DMS114 treated with DMSO at 0.1 percent for 48 hours (cell line): ENCODE measurements at regions not wholly inside any gene's neighbourhood (a gene's known extent, or its start where the extent isn't known, plus 50 kb on each side); places are given as distances from the start of the nearest gene placed in this dataset.

Experiments
- DNase-seq: peaks from one replicate; lab custom pipeline; 2025; ENCODE audit not compliant: unreplicated experiment; lab: John Stamatoyannopoulos, UW

DNA sequence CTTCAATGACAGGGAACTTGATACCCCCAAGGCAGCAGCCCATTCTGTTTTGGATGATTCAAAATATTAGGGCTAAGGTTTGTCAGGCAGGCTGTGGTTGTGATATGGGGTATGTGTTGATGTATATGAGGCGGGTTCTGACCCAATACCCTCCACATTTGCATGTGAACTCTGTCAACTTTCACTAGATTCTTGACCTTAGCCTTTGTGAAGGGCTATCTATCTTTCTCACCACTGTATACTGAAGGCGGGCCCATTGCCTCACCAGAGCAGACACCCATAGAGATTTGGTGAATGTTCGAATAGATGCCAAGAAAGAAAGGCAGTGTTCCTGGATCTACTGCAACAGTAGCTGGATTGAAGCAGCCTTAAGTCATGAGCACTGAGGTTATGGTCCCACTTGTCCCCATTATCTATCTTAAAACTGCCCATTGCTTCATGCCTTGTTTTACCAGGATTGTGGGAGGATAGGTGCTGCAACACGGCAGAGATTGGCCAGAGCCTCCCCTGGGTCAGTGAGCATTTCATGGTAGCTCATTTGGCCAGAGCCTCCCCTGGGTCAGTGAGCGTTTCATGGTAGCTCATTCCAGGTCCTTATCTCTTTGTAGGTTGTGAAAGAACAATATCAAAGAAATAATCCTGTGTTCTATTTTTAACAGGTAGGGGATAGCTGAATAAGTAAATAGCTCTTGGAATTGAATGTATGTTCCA, 399.6 kb downstream of the TMEM135 start:
- DNase-seq = no peak

- no peak for DNase-seq
Observed at GRCh38 chr11:87432022-87432421, 394.3 kb downstream of the TMEM135 start.

DNA sequence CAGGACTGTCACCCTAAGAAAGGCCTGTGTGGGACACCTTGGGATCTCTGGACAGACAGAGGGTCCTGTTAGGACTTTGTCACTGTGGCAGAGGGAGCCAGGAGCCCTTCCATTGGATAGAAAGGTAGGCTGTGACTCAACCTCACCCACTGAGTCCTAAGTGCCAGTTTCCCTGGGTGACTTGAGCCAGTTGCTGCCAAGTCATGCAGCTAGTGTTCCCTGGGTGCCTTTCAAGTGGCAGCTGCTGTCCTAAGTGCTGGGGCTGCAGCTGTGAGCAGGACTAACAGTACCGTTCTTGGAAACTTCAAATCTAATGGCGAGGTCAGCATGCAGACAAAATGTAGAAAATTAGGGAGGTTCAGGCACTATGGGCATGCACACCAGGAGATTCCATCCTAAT, 393.7 kb downstream of the TMEM135 start:
- no peak for DNase-seq

GRCh38 chr11:87430821-87431220, 393.1 kb downstream of the TMEM135 start:
- DNase-seq = no peak

GRCh38 chr11:87429996-87430395, 392.3 kb downstream of the TMEM135 start:
- DNase-seq = no peak

GRCh38 chr11:87428266-87428665, 390.5 kb downstream of the TMEM135 start:
- no peak for DNase-seq

- DNase-seq = no peak
Observed at GRCh38 chr11:87425943-87426342, 388.2 kb downstream of the TMEM135 start.

- no peak for DNase-seq
Observed at GRCh38 chr11:87425391-87425790, 387.7 kb downstream of the TMEM135 start.

DNA sequence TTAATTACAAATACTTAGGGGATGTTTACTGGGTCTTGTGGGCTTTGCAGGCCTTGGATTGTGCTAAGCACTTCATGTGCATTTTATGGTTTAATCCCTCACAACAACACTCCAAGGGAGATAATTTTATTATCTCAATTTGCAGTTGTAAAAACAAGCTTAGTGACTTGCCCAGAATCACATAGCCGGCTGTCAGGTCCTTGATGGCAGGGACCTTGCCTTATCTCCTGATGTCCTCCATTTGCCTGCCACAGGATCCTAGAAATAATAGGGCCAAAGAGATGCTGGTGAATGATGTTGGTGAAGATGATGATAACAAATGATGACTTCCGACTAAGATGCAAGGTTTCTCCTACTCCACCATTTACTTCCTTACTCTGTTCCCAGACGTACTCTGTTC, 385.4 kb downstream of the TMEM135 start:
- DNase-seq = no peak

GRCh38 chr11:87422566-87422965, 384.8 kb downstream of the TMEM135 start:
- no peak for DNase-seq

GRCh38 chr11:87421422-87421821, 383.7 kb downstream of the TMEM135 start:
- peak; percentile 50 for DNase-seq

DNA sequence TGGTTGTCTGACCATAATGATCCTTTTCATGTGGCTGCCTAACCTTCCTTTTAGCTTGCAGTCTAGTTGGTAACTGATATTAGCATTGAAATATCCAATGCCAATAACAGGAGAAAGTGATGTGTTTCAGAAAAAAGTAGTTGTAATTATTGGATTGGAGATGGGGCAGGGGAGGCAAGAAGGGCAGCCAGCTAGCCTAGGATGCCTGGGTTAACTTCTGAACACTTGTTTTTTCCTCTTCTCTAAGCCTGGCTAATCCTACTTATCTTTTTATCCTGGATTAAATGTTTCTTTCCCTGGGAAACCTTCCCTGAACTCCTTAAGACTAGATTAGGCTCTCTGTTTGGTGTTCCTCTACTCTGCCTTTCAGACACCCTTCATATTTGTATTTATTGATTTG, 380.2 kb downstream of the TMEM135 start:
- DNase-seq = no peak

- DNase-seq = no peak
Observed at GRCh38 chr11:87405843-87406242, 368.1 kb downstream of the TMEM135 start.

DNA sequence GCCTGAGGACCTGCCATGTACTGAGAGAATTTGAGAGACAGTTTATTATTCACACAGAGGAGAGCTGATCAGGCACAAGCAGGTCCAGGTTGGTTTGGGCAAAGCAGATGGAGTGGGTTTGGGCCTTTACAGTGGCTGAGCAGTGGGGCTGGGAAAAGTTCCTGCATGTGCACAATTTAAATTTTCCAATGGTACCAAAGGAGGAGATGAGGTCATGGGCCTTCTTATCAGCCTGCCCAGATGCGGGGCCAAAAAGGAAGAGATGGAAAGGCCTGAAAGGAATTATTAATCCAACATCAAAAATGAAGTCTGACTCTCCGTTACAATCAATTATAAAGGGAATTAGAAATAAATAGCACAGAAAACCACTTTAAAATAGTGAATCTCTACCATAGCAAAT, 367.6 kb downstream of the TMEM135 start:
- DNase-seq = no peak

DNA sequence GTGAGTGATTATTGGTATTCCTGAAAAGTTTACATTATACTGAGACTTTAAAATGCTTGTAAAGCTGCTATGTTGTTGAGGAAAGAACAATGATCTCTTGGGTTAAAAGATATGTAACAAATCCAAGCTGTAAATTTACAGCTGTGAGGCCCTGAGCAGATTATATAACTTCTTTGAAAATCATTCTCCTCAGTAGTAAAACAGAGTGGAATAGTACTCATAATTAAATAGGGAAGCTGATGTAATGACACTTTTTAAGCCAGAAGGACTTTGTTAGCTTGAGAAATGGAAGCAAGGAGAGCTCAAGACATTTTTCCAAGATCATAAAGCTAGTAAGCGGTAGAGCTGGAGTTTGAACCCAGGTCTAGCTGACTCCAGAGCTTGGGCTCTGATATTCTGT, 363.9 kb downstream of the TMEM135 start:
- DNase-seq = no peak

- DNase-seq = no peak
Observed at GRCh38 chr11:87399341-87399740, 361.6 kb downstream of the TMEM135 start.

GRCh38 chr11:87398931-87399330, 361.2 kb downstream of the TMEM135 start:
- DNase-seq = no peak

DNA sequence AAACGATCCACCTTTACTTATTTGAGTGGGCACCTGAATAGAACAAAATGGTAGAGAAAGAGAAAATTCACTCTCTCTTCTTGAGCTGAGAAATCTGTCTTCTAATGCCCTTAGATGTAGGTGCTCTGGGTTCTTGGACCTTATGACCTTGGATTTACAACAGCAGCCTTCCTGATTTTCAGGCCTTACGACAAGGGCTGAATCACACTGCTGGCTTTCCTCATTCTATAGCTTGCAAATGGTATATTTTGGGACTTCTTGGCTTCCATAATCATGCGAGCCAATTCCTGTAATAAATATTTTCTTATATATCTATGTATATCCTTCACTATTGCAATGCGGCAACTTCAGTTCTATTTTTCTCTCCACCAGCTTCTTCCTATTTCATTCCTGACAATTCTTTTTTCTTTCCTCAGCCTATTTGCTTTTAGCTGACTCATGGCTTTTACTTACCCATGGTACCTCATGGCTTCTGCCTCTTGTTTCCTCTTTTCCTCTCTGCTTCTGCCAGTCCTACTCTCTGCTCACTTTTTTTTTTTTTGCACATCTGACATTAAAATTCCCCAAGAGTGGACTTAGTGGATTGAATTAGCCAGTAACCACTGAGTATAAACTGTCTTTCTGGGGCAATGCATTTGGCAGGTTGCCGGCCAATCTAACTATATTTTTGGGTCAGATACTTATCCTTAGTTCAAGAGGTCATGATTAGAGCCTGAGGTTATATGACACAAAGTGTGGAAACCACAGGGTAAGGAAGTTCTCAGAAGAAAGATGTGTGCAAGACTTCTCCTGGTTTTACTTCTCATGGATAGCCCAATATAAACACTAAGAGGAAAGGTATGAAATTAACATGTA, 359.5 kb downstream of the TMEM135 start:
- DNase-seq = no peak

- no peak for DNase-seq
Observed at GRCh38 chr11:87394924-87395323, 357.2 kb downstream of the TMEM135 start.

GRCh38 chr11:87392665-87393064, 354.9 kb downstream of the TMEM135 start:
- no peak for DNase-seq

- DNase-seq = no peak
Observed at GRCh38 chr11:87391496-87391895, 353.8 kb downstream of the TMEM135 start.

DNA sequence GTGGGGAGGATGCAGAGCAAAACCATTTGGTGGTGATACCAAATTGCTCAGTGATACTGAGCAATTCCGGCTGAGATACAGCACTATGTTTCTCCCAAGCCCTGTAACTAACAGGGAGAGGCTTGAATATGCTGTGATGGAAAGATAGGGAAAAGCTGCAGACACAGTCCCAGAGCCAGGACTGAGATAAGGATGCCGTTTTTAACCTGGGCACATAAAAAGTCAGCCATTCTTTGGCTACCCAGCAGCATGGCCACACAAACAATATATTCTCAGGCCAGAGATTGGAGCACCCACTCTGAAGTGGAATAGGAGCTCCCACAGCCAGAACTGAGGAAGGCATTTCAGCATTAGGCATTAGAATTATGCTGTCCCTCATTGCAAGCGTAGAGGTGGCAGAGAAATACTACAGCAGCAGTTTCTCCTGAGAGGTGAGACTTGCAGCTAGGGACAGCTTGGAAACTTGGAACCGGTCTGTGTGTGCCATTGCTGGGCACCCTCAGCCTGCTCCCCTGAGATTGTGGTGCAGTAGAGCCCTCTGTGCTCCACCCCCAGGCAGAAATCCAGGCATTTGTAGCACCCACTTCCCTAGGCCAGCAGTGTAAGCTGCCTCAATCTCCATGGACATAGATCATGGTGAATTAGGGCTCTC, 346.5 kb downstream of the TMEM135 start:
- no peak for DNase-seq
